ENCODE measurements at regions not wholly inside any gene's neighbourhood (a gene's known extent, or its start where the extent isn't known, plus 50 kb on each side); places are given as distances from the start of the nearest gene placed in this dataset.

DNA sequence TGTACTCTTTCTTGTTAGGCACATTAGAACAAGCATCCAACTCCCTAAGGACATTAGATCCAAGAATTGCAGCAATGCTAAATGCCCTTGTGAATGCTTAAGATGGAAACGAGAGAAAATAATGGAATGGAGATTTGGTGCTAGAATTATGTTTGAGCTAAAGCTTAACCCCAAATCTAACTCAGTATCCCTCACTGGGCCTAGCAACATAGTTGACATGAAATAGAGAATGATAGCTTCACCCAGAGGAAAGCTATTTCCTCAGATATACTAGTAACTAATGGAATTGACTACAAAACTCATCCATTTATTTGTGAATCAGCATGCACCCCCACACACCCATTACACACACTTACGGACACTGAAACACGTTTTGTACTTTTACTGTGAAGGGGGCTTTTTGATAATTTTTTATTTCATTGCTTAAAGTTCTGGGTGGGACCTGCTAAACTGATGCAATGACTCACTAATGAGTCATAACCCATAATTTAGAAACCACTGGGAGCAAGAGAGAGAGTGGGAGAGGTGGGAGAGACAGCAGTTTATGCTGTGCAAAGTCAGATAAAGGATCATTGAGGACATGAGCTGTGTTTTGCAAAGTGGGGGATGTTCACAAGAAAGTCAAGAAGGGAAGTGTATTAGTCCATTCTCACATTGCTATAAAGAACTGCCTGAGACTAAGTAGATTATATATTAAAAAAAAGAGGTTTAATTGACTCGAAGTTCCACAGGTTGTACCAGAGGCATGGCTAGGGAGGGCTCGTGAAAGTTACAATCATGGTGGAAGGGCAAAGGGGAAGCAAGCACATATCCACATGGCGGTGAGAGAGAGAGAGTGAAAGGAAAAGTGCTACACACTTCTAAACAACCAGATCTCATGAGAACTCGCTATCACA lies 382.7 kb downstream of the SFMBT2 start:
- H3K4me1 Mint-ChIP-seq, result peaks cover 7% of the 10 kb centered on the region
- DNase-seq, result no peak
- no peak overlapping the region for H3K27ac Mint-ChIP-seq
- no peak overlapping the region for H3K4me3 Mint-ChIP-seq
- H3K9me3 Mint-ChIP-seq, result peaks cover 1% of the 10 kb centered on the region
- CTCF ChIA-PET, result interaction anchor here (1.1 to 1.5 kb wide), 2 partner anchors 108 to 109 kb away, joined by 3 to 4 read pairs; no protein-coding TSS in a partner anchor
- no peaks in the 10 kb centered on the region for H3K36me3 Mint-ChIP-seq
- H3K27me3 Mint-ChIP-seq, result peaks cover 4% of the 10 kb centered on the region

GRCh38 chr10:7027237-7027912 lies 383.5 kb downstream of the SFMBT2 start:
- no peak overlapping the region for H3K4me3 Mint-ChIP-seq
- CTCF ChIA-PET, result interaction anchor here (1.1 to 1.5 kb wide), 2 partner anchors 107 to 108 kb away, joined by 3 to 4 read pairs; no protein-coding TSS in a partner anchor
- no peaks in the 10 kb centered on the region for H3K36me3 Mint-ChIP-seq
- peaks cover 4% of the 10 kb centered on the region for H3K27me3 Mint-ChIP-seq
- no peak overlapping the region for H3K27ac Mint-ChIP-seq
- peaks cover 3% of the 10 kb centered on the region for H3K4me1 Mint-ChIP-seq
- no peak for DNase-seq
- peaks cover 1% of the 10 kb centered on the region for H3K9me3 Mint-ChIP-seq

DNA sequence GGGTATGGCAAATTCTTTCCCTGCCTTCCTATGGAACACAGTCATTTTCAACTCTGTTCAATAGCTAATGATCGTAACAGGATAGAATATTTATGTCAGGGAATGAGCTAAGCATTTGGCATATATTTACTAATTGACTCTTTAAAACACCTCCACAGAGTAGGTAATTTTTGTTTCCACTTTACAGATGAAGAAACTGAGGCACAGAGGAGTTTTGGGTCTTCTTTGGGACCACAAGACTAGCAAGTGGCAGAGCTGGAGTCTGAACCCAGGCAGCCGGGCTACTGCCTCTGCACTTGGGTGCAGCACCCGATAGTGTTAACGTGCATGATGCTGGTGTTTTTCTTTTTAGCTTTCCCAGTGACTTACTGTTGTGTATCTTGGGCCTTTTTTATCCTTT lies 384.0 kb downstream of the SFMBT2 start:
- DNase-seq, result no peak
- H3K9me3 Mint-ChIP-seq, result peaks cover 1% of the 10 kb centered on the region
- peaks cover 4% of the 10 kb centered on the region for H3K27me3 Mint-ChIP-seq
- H3K36me3 Mint-ChIP-seq, result no peaks in the 10 kb centered on the region
- H3K27ac Mint-ChIP-seq, result no peak overlapping the region
- H3K4me1 Mint-ChIP-seq, result peaks cover 3% of the 10 kb centered on the region
- CTCF ChIA-PET, result interaction anchor here (0.9 to 1.5 kb wide), 2 partner anchors 108 to 109 kb away, joined by 3 to 4 read pairs; no protein-coding TSS in a partner anchor
- no peak overlapping the region for H3K4me3 Mint-ChIP-seq

GRCh38 chr10:7025296-7025695 lies 385.5 kb downstream of the SFMBT2 start:
- Mint-ChIP-seq H3K4me1 (peaks cover 3% of the 10 kb centered on the region), H3K27ac (no peak overlapping the region), H3K9me3 (no peaks in the 10 kb centered on the region), H3K36me3 (no peaks in the 10 kb centered on the region), H3K27me3 (peaks cover 4% of the 10 kb centered on the region), H3K4me3 (no peak overlapping the region)
- CTCF ChIA-PET, result no interaction called here
- no peak for DNase-seq

DNA sequence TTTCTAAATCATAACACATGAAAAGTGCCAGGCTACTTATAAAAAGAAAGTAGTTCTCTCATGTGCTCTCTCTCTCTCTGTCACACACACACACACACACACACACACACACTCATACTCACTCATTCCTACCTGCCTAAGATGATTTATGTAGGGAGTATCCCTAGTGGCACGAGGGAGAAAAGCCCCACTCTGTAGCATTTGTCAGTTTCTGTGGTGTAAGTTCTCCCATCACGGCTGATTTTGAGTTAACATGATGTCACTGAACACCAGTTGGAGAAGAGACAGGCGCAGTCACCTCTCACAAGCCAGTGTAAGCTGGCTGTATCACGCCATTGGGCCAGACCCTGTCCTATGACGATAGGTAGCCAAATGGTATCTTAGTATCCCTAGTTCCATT lies 395.4 kb downstream of the SFMBT2 start:
- CTCF ChIA-PET, result no interaction called here
- no peak overlapping the region for H3K27ac Mint-ChIP-seq
- H3K36me3 Mint-ChIP-seq, result no peaks in the 10 kb centered on the region
- no peak overlapping the region for H3K4me3 Mint-ChIP-seq
- peaks cover 7% of the 10 kb centered on the region for H3K9me3 Mint-ChIP-seq
- no peaks in the 10 kb centered on the region for H3K4me1 Mint-ChIP-seq
- DNase-seq, result no peak
- H3K27me3 Mint-ChIP-seq, result peaks cover 6% of the 10 kb centered on the region

- no peak for DNase-seq
- no peaks in the 10 kb centered on the region for H3K4me1 Mint-ChIP-seq
- H3K9me3 Mint-ChIP-seq, result peaks cover 3% of the 10 kb centered on the region
- peaks cover 12% of the 10 kb centered on the region for H3K27me3 Mint-ChIP-seq
- no peaks in the 10 kb centered on the region for H3K36me3 Mint-ChIP-seq
- no peak overlapping the region for H3K4me3 Mint-ChIP-seq
- CTCF ChIA-PET, result no interaction called here
- no peak overlapping the region for H3K27ac Mint-ChIP-seq
These were observed 396.1 kb downstream of the SFMBT2 start for GRCh38 chr10:7014721-7015120.

DNA sequence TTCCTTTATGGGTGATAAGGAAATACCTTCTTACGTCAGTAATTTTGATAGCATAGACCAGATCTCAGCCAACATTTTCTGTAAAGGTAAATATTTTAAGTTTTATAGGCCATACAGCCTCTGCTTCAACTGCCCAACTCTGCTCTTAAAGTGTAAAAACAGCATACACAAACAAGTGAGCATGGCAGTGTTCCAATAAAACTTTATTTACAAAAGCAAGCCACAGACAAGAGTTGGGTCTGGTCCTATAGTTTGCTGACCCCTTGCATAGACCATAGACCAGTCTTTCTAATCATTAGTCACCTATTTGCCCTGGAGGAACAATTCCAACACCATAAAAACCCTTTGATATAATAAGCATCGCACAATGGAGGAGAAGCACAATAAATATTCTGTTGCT lies 398.8 kb downstream of the SFMBT2 start:
- Mint-ChIP-seq H3K36me3 (no peaks in the 10 kb centered on the region), H3K27ac (no peak overlapping the region), H3K9me3 (no peaks in the 10 kb centered on the region), H3K4me1 (no peaks in the 10 kb centered on the region), H3K4me3 (no peak overlapping the region), H3K27me3 (peaks cover 15% of the 10 kb centered on the region)
- DNase-seq, result no peak
- CTCF ChIA-PET, result interaction anchor here (0.7 kb wide), 1 partner anchor 585 kb away, joined by 3 read pairs; no protein-coding TSS in a partner anchor

- no peaks in the 10 kb centered on the region for H3K36me3 Mint-ChIP-seq
- CTCF ChIA-PET, result no interaction called here
- no peak overlapping the region for H3K4me3 Mint-ChIP-seq
- H3K9me3 Mint-ChIP-seq, result no peaks in the 10 kb centered on the region
- H3K27ac Mint-ChIP-seq, result no peak overlapping the region
- no peak for DNase-seq
- peaks cover 13% of the 10 kb centered on the region for H3K27me3 Mint-ChIP-seq
- H3K4me1 Mint-ChIP-seq, result no peaks in the 10 kb centered on the region
These were observed 402.2 kb downstream of the SFMBT2 start for GRCh38 chr10:7008645-7009044.

DNA sequence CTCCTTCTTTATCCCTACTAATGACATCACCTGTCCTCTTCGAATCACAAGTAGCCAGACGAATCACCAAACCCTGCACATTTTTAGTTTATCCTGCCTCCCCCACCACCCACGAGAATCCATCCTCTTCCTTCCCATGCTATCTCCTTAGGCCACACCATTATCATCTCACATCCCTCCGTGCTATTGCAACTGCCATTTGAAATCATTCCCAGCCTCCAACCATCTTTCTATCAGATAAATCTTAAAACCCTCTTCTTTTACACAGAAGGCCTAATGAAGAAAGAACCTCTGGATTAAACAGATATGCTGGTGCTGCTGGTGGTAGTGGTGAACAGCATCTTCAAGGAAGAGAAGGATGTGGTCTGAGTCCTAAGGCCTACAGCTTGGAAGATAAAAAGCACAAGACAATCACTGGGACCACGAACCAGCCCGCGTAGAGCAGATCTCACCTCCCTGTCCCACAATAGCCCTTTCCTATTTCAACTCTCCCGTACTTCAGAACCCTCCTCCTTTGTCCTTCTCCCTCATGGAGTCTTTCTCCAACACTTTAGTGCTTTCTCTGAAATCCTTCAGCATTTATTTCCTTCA lies 403.1 kb downstream of the SFMBT2 start:
- H3K27me3 Mint-ChIP-seq, result peaks cover 16% of the 10 kb centered on the region
- no peaks in the 10 kb centered on the region for H3K4me1 Mint-ChIP-seq
- CTCF ChIA-PET, result no interaction called here
- H3K9me3 Mint-ChIP-seq, result no peaks in the 10 kb centered on the region
- DNase-seq, result no peak
- H3K27ac Mint-ChIP-seq, result no peak overlapping the region
- no peak overlapping the region for H3K4me3 Mint-ChIP-seq
- H3K36me3 Mint-ChIP-seq, result no peaks in the 10 kb centered on the region

DNA sequence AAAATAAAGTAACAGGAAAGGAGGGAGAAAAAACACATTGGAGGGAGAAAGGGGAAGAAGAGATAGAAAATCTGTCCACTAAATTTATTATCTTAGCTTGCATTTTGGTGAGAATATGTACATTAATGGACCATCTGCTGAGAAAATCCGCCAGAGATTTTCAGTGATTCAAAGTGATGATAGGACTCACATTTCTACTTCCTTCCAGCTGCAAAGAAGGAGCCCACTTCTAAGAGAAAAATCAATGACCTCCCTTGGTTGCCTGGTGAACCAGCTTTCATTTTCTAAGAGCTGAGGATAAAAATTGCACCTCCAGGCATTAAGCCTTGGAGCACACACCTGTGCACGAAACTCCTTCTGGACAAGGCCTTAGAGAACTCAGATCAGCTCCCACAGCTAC lies 404.3 kb downstream of the SFMBT2 start:
- H3K36me3 Mint-ChIP-seq, result no peaks in the 10 kb centered on the region
- no peaks in the 10 kb centered on the region for H3K4me1 Mint-ChIP-seq
- H3K9me3 Mint-ChIP-seq, result no peaks in the 10 kb centered on the region
- H3K27ac Mint-ChIP-seq, result no peak overlapping the region
- peaks cover 19% of the 10 kb centered on the region for H3K27me3 Mint-ChIP-seq
- CTCF ChIA-PET, result no interaction called here
- H3K4me3 Mint-ChIP-seq, result no peak overlapping the region
- no peak for DNase-seq

DNA sequence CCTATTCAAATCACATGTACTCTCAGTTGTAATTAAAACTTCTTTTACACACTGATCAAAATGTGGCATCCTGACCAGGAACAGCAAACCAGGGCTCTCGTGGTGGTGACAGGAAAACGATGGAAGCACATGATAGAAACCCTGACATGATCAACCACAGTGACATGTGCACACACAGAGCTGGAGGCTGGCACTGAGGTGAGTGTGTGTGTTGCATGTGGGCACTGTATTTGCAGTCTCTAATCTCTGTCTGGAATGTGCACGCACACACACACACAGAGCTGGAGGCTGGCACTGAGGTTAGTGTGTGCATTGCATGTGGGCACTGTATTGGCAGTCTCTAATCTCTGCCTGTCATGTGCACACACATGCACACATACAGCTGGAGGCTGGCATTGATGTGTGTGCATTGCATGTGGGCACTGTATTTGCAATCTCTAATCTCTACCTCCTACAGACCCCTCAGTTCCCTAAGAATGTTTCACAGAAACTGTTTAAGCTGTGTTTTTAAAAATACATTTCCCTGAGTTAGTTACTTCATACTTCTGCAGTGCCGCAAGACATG lies 406.9 kb downstream of the SFMBT2 start:
- Mint-ChIP-seq H3K4me3 (no peak overlapping the region), H3K27me3 (peaks cover 24% of the 10 kb centered on the region), H3K27ac (no peak overlapping the region), H3K9me3 (no peaks in the 10 kb centered on the region), H3K36me3 (no peaks in the 10 kb centered on the region), H3K4me1 (no peaks in the 10 kb centered on the region)
- DNase-seq, result no peak
- CTCF ChIA-PET, result interaction anchor here (0.8 kb wide), 1 partner anchor 379 kb away, joined by 3 read pairs; no protein-coding TSS in a partner anchor

DNA sequence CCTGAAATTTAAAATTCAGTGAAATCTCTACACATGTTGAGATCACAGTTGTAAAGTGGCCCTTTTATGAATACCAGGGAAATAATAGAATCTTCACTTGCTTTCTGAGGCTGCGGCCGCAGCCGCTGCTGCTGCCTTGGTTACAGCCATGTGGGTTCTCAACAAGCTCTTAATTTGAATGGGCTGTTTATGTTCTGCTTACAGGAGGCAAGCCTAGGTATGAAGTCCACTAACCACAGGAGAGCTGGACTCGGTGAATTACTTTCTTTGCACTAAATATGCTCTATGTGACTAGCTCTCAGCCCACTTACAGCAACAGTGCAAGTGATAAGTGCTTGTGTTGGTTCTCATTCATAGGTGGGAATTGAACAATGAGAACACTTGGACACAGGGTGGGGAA lies 410.8 kb downstream of the SFMBT2 start:
- H3K27ac Mint-ChIP-seq, result no peak overlapping the region
- H3K27me3 Mint-ChIP-seq, result peaks cover 49% of the 10 kb centered on the region
- no peaks in the 10 kb centered on the region for H3K9me3 Mint-ChIP-seq
- H3K4me3 Mint-ChIP-seq, result no peak overlapping the region
- no peak for DNase-seq
- no peaks in the 10 kb centered on the region for H3K36me3 Mint-ChIP-seq
- H3K4me1 Mint-ChIP-seq, result no peaks in the 10 kb centered on the region
- CTCF ChIA-PET, result no interaction called here

DNA sequence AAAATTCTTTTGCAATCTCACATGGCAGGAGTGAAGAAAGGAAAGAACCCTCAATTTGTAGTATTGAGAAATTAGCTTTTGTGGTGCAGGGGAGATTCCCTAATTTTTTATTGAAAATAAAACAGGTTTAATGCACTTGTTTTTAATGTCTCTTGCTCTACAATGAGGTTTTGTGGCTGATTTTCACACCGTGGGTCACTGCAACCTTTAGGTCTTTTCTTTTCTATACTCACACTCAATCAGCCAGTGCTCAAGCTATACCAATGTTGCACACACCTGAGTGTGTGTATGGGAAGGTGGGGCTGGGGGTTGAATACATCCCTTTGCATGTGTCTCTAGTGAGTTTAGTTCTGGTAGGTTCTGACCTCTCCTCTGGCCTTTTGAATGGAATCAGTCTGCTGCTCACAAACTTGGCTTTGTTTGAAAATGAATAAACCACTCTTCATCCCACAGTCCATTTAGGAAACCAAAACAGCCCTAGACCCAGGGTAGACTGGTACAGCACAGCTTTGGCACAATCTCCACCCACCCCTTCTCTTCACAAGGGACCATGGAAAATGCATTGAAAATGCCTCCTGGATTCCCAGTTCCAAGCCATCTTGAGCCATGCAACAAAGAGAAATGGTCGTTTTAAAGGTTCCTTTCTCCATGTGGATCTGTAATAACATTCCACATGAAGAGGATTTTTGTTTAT lies 411.5 kb downstream of the SFMBT2 start:
- Mint-ChIP-seq H3K27ac (no peak overlapping the region), H3K36me3 (no peaks in the 10 kb centered on the region), H3K9me3 (no peaks in the 10 kb centered on the region), H3K4me3 (no peak overlapping the region), H3K27me3 (peaks cover 52% of the 10 kb centered on the region), H3K4me1 (no peaks in the 10 kb centered on the region)
- DNase-seq, result no peak
- CTCF ChIA-PET, result no interaction called here

DNA sequence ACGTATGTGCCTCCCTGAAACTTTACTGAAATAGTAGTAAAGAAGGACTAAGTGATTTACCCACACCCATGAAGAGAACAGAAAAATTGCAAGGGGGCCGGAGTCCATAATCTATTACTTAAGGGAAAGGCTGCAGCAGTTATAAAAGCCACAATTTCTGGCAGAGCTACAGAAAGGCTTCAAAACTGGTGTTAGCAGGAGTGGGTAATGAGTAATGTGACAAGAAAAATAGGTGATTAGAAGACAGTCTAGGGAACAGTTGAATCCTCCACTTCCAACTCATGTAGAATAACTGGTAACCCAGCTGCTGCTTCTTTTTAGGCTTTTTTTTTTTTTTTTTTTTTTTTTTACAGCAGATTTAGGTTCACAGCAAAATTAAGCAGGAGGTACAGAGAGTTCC lies 413.3 kb downstream of the SFMBT2 start:
- no peak for DNase-seq
- Mint-ChIP-seq H3K36me3 (no peaks in the 10 kb centered on the region), H3K4me1 (no peaks in the 10 kb centered on the region), H3K9me3 (no peaks in the 10 kb centered on the region), H3K27ac (no peak overlapping the region), H3K27me3 (peaks cover 49% of the 10 kb centered on the region), H3K4me3 (no peak overlapping the region)
- CTCF ChIA-PET, result no interaction called here

All from activated naive CD4-positive, alpha-beta T cell treated with anti-CD3 and anti-CD28 coated beads, Interleukin-2, amount 10 ng/mL, durations not matched to agents 7 days and 5 days (primary cell).